HL-60 (cell line): ENCODE measurements at regions not wholly inside any gene's neighbourhood (a gene's known extent, or its start where the extent isn't known, plus 50 kb on each side); places are given as distances from the start of the nearest gene placed in this dataset.
A peak's percentile ranks its signal among the peaks of the same experiment; 100 is the strongest.

Experiments used
- DNase-seq, 2 experiments: peaks; one replicate each; pipeline ENCODE4 v3.0.0-alpha.2; 2010 to 2020; ENCODE audit warnings: low read depth in 1 of 2, low spot score in 1 of 2
- H3K27ac ChIP-seq: fragments of 250-450 bp; sonication (Bioruptor Pico); replicated peaks from 2 replicates; pipeline ENCODE4 v1.5.1; 2020; ENCODE audit warnings: mild to moderate bottlenecking, moderate library complexity
- H3K27me3 ChIP-seq: fragments of 250-450 bp; sonication (Bioruptor Pico); 2 replicates; pipeline ENCODE4 v1.5.1; 2021; ENCODE audit warnings: mild to moderate bottlenecking, moderate library complexity; ENCODE audit not compliant: insufficient read depth, poor library complexity, severe bottlenecking
- H3K4me3 ChIP-seq: replicated peaks from 2 replicates; pipeline ENCODE4 v1.5.1; 2011; ENCODE audit warnings: mild to moderate bottlenecking, control low read depth, low read length; ENCODE audit not compliant: insufficient read depth
- GABPA ChIP-seq: IDR thresholded peaks from 2 replicates; pipeline ENCODE4 v1.6.1; 2012; ENCODE audit warnings: low read depth
- POLR2AphosphoS5 ChIP-seq: IDR thresholded peaks from 2 replicates; pipeline ENCODE4 v1.6.1; 2012; ENCODE audit warnings: low read depth
- SPI1 ChIP-seq: IDR thresholded peaks from 2 replicates; pipeline ENCODE4 v1.6.1; 2012; ENCODE audit warnings: low read depth, mild to moderate bottlenecking, borderline replicate concordance
- TF ChIP-seq, protein P1 (sequence below): IDR thresholded peaks from one replicate; pipeline ENCODE4 v1.5.1; 2011; ENCODE audit warnings: low read length, control low read depth, inconsistent platforms; ENCODE audit not compliant: insufficient read depth
- TF ChIP-seq, protein P2 (sequence below): IDR thresholded peaks from 2 replicates; pipeline ENCODE4 v1.6.1; 2012; ENCODE audit warnings: low read depth; ENCODE audit not compliant: insufficient replicate concordance

DNA sequence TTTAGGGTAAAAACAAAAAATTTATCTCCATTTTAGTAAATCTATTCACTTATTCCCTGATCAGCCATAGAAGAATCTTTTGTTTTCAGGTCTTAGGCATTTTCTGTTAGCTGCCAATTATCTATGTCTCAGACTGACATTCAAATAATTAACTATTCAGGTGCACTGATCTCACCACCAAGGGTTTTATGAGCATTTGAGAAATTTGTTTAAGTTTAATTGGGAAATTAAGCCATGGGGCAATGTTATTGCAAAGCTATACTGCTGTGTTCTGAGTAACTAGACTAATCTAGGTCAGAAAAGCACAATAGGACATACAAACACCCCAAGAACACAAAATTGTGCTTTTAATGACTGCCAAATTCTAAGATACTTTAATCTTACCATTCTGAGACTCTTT lies 210.7 kb upstream of the EDNRB start:
- H3K27me3 ChIP-seq, result peaks cover 7% of the 10 kb centered on the region
- DNase-seq, result no peak
- H3K27ac ChIP-seq, result no peak overlapping the region
- H3K4me3 ChIP-seq, result no peak overlapping the region
- TF ChIP-seq, protein P1, sequence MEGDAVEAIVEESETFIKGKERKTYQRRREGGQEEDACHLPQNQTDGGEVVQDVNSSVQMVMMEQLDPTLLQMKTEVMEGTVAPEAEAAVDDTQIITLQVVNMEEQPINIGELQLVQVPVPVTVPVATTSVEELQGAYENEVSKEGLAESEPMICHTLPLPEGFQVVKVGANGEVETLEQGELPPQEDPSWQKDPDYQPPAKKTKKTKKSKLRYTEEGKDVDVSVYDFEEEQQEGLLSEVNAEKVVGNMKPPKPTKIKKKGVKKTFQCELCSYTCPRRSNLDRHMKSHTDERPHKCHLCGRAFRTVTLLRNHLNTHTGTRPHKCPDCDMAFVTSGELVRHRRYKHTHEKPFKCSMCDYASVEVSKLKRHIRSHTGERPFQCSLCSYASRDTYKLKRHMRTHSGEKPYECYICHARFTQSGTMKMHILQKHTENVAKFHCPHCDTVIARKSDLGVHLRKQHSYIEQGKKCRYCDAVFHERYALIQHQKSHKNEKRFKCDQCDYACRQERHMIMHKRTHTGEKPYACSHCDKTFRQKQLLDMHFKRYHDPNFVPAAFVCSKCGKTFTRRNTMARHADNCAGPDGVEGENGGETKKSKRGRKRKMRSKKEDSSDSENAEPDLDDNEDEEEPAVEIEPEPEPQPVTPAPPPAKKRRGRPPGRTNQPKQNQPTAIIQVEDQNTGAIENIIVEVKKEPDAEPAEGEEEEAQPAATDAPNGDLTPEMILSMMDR, result no peak
- TF ChIP-seq GABPA, result no peak
- no peak for TF ChIP-seq POLR2AphosphoS5
- no peak for TF ChIP-seq SPI1
- TF ChIP-seq, protein P2, sequence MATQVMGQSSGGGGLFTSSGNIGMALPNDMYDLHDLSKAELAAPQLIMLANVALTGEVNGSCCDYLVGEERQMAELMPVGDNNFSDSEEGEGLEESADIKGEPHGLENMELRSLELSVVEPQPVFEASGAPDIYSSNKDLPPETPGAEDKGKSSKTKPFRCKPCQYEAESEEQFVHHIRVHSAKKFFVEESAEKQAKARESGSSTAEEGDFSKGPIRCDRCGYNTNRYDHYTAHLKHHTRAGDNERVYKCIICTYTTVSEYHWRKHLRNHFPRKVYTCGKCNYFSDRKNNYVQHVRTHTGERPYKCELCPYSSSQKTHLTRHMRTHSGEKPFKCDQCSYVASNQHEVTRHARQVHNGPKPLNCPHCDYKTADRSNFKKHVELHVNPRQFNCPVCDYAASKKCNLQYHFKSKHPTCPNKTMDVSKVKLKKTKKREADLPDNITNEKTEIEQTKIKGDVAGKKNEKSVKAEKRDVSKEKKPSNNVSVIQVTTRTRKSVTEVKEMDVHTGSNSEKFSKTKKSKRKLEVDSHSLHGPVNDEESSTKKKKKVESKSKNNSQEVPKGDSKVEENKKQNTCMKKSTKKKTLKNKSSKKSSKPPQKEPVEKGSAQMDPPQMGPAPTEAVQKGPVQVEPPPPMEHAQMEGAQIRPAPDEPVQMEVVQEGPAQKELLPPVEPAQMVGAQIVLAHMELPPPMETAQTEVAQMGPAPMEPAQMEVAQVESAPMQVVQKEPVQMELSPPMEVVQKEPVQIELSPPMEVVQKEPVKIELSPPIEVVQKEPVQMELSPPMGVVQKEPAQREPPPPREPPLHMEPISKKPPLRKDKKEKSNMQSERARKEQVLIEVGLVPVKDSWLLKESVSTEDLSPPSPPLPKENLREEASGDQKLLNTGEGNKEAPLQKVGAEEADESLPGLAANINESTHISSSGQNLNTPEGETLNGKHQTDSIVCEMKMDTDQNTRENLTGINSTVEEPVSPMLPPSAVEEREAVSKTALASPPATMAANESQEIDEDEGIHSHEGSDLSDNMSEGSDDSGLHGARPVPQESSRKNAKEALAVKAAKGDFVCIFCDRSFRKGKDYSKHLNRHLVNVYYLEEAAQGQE, result no peak

DNA sequence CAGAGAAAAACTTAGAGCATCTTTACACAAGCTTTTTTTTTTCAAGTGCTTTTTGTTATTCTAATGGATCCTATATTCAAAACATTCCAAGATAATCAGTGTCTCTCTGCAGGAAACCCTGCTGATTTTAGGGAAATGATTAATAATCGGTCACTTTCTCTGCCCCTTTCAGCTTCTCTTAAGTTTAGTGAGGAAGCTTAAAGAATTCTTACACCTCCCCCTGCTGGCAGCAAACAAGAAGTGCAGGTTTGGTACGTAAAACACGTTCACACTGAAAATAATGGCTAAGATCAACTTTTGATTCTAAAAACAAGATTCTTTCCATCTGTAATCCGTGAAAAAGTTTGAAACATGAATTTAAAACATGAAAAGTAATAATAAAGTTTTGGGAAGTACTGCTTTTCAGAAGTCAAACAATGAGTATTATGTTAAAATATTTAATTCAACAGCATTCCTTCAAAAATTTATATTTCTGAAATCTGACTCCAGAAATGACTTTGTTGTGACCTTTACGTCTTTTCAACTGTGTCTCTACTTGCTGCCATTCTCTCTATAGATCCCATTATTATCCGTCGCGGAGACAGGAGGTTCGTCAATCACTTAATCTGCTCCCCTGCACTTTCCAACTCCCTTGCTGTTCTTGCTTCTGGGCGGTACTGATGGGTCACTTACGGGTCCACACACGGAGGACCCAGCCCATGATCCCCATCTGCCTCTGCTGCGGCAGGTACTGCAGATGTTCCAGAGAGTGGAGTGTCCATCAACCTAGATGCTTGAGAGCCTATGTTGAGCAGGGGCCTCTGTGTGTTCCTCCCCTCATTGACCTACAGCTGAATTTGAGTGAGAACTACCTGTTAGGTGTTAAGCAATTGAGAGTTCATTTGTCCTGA lies 203.1 kb upstream of the EDNRB start:
- DNase-seq, result peak; percentile 33 to 71
- TF ChIP-seq GABPA (no peak), SPI1 (peak; percentile 28; the same call in 1 of the 2 replicates)
- TF ChIP-seq, protein P1, result peak; percentile 71

DNA sequence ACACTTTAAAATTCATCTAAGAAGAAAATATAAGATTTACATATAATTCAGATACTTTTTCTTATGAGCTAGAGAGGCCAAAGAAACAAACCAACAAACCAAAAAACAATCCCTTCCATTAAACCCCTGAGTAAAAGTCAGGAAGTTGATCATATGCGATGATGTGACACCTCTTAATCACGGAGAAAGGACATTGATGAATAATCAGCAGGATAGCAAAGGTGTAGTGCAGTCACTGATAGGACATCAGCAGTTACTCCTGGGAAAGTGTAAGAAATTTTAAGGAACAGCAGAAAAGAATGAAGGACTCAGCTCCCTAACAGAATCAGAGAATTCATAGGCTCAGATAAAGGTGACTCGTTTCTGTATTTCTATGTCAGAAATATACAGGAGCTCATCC lies 202.4 kb upstream of the EDNRB start:
- no peak for DNase-seq
- TF ChIP-seq POLR2AphosphoS5, result no peak
- no peak for TF ChIP-seq GABPA
- TF ChIP-seq SPI1, result no peak
- TF ChIP-seq, protein P1, result no peak
- TF ChIP-seq, protein P2, result no peak
- Histone ChIP-seq H3K27ac (no peak overlapping the region), H3K4me3 (no peak overlapping the region), H3K27me3 (no peaks in the 10 kb centered on the region)

More for the DNA sequence above, 203.1 kb upstream of the EDNRB start:
- Histone ChIP-seq H3K27ac (no peak overlapping the region), H3K4me3 (no peak overlapping the region), H3K27me3 (no peaks in the 10 kb centered on the region)
